Pons (tissue), 1 donor: ENCODE measurements at regions not wholly inside any gene's neighbourhood (a gene's known extent, or its start where the extent isn't known, plus 50 kb on each side); places are given as distances from the start of the nearest gene placed in this dataset.
"Not testable (repeated sequence)": the region's sequence is repeated elsewhere in the genome, so short reads cannot be mapped to it uniquely, and the experiment has no call there.

ENCODE experiments used
- DNase-seq: peaks from one replicate; pipeline ENCODE4 v3.0.0-alpha.2; 2016; ENCODE audit warnings: low spot score

DNA sequence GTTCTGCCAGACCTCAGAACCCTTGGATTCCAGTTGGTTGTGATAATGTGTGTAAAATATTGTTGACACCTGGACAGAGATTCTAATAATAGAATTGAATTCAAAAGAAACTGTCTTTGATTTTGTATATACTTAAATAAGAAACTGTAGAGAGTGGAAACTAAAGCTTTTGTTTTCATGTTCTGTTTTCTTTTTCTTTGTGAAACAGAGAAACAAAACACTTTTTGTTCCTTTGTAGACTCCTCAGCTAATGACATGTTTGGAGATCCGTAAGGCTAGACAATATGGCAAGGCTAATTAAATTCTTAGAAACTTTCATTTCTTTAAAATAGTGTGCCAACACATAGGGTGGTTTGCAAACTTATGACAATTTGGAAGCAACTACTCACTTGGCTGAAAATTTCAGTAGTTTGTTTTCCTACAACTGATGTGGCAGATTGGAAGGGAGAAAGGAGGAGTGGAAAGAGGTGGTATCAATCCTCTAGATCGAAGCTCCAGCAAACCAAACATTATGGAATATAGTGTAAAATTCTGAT is 90.9 kb upstream of the FAT1 start:
- DNase-seq, result no peak

DNA sequence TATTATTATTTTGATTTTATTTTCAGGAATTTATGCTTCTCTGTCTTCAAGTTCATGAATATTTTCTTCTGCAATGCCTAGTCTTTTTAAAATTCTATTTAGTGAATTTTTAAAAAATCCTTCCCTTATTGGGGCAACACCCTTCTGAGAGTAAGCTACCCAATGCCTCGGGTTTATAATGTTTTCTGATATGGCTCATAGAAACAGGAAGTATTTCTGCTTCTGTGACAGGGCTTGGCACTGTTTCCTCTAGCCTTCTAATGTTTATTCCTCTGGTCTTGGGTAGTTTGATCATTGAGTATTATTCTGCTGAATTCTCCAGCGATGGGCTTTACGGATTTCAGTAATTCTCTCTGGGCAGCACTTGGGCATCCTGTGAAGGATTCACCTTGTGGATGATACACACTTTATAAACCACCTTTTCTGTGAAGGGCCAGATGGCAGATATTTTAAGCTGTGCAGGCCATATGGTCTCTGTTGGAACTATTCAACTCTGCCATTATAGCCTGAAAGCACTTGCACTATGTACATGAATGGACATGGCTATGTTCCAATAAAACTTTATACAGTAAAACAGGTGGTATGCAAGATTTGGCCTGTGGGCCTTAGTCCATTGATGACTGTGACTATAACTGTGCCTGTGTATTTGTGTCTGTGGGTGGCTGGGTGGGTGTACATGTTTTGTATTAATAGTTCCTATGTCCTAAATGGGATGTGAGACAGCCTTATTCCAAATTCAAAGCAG is 95.9 kb upstream of the FAT1 start:
- DNase-seq, result peak; percentile 3

DNA sequence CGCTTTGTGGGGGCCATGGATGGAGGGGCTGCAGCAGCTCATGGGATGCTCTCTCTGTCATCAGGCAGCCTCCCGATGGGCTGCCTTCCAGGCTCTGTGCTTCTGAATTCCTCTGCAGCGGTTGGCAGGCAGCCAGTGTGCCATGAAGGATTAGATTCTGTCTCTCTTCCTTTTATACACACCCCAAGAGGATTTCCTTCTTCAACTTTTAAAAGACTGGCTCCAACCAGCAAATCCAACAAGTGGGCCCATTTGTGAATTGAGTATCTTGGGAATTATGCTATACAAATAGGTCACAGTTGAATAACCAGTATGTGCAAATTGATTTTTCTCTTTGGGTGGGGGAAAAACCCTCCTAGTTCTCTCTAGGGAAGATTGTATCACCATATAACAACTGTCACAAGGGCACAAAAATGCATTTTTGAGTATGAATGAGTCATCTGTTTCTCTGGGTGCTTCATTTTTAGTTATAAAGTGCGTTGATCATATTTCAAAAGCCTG is 96.8 kb upstream of the FAT1 start:
- no peak for DNase-seq

DNA sequence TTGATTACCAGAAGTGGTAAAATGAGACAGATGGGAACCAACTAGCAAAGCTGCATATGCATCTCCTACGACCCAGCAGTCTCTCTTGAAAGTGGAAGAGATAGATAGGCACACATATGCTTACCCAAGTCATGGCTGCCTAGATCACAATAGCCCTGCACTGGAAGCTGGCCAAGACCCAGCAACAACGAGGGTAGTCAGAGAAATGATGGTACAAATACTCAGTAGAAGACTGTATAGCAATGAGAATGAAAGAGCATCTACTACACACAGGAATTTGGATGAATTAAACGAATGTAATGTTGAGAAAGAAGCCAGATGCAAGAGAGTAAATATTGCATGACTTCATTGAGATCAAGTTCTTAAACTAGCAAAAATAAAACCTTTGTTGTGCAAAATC is 100.3 kb upstream of the FAT1 start:
- peak; percentile 9 for DNase-seq

DNA sequence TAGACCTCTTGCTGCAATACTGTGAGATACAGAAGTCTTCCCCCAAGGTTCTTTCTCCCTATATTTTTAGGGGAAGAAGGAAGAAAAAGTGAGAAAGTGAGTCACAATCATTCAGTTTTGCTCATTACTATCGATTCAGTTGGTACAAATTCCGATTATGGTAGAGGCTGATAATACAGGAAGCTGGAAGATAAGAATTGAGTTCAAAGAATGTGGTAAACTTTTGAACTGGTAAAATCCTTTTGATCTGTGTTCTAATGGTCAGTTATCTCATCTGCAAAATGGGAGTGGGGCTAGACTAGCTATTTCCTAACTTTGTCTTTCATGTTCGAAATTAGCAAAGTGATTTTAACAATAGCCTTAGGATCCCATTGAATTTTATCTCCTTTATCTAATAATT is 101.4 kb upstream of the FAT1 start:
- no peak for DNase-seq

DNA sequence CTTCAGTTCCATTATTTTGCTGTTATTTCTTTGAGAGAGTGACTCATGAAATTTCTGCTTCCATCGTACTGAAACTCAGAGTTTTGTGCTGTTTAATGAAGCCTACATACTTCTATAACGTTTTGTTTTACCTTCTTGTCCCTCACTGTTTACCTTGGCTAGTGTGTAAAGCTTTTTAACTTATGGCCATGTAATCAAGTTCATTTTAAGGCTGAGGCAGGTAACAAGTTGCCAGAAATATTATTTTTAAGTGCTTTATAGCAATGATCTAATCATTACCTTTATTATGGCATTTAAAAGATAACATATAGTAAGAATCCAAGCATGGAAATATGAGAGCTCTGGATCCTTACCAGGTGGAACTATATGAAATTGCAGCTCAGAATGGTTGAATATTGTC is 102.3 kb upstream of the FAT1 start:
- no peak for DNase-seq

DNA sequence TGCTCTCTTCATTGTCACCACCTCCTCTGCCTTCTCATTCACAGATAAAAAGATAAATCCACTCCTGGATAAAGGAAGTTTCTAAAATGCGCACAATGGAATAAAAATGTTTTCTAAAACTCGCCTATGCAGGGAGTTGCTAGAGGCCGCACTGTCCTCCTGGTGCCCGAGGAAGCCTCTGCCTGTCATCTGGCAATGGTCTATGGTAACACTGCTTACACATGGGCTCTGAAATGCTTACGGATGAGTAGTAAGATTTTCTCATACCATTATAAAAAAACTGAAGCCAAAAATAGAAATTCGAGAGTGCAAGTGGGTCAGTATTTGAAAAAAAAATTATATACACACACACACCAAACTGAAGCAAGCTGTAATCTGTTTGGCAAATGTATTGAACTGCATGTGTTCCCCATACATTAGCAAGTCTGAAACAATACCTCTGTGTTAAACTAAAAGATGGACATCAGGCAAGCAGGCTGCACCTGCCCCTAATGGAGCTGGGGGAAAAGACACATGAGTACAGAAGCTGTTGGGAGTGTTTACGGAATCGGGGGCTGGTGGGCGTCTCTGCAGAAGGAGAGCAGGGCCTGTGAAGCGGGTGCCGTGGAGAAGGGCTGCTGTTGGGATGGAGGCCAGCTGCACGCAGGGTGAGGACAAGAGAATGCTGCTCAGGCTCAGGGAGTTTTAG is 103.3 kb upstream of the FAT1 start:
- no peak for DNase-seq

DNA sequence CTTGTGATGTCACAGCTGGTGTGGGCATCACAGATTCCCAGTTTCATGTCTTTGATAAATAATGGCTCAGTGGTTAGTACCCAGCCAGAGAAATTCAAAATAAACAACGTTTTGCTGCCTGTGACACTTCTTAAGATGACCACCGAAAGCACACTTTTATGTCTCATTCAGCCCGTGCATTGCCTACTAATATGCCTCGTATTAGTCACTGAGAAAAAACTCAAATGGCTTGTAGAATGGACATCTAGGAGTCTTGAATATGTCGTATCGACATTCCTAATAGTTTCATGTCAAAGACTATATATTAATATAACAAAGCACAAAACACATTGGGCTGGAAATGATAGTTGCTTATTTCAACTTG is 103.9 kb upstream of the FAT1 start:
- DNase-seq, result no peak

DNA sequence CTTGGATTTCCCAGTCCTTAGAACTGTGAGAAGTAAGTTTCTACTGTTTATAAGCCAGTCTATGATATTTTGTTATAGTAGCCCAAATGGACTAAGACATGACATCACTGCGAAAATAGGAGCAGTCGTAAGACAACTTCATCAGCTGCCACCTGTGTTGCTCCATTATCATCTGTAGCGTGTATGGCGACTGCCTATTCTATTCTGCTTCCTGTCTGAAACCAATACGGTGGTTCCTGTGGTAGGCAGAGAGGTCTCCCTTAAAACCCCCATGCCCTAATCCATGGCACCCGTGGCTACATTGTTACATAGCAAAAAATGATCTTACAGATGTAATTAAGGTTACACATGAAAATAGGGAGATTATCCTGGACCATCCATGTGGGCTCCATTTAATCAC is 105.4 kb upstream of the FAT1 start:
- no peak for DNase-seq

DNA sequence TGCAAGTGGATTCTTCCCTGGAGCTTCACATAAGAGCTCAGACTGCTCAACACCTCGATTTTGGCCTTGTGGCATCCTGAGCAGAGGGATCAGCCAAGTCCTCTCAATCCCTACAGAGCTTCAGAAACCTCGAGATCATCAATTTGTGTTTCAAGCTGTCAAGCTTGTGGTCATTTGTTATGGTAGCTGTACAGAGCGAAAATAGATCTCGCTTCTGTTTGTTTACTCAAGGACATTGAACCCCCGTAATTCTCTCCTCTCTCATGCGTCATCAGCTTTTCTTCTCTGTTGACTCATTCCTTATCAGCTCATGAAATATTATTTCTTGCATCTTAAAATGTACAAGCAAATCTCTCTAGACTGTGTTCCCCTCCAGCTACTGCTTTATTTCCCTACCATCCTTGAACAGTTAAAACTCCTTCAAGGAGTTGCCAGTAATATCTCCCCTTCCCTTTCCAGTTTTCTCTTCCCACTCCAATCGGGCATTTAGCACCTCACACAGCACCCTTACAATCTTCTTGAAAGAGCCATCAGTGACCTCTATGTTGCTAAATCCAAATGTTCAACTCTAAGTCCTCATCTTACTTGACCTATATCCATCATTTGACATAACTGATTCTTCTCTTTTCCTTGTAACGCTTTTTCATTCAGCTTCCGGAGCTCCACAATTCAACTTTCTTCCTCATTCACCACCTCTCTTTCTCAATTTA is 106.2 kb upstream of the FAT1 start:
- DNase-seq, result no peak

DNA sequence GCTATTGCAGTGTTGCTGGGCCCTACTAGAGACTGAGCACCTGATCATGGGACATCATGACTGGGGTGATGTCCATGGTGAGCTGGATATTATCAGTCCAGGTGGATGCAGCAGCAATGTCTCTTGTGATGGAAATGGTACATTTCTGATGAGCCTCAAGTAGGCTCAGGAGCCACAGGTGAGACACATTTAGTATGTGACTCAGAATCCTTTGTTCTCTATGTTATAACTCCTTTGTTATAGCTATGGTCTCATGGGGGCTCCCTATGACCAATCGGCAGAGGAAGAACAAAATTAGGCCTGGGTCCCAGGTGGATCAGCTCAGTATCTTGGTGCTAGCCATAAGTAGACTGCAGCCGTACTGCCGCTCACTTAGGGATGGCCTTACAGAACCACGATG is 107.9 kb upstream of the FAT1 start:
- DNase-seq, result no peak

DNA sequence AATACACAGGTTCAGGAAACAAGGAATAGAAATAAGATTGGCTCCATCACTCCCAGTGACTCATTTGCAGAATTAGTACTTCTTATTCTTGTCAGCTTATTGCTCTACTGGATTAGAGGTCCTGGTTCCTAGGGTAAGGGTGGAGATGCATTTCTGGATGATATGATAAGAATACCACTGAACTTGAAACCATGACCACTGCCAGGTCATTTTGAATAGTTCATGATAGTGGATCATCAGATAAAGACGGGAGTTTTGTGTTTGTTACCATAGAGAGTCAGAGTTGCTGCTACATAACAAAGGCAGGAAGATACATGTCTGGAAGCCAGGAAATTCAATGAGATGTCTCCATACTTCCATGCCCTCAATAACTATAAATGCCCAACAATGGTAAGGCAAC is 109.2 kb upstream of the FAT1 start:
- no peak for DNase-seq

DNA sequence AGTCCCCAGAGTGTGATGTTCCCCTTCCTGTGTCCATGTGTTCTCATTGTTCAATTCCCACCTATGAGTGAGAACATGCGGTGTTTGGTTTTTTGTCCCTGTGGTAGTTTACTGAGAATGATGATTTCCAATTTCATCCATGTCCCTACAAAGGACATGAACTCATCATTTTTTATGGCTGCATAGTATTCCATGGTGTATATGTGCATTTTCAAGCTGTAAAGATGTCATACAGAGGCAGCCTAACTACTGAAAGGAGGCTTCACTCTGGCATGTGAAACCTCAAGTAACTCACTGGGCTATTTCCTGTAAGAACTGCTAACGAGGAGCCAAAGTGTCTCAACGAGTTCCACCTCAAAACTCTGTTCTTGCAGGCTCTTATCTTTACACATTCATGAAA is 113.8 kb upstream of the FAT1 start:
- DNase-seq, result not testable (repeated sequence)

DNA sequence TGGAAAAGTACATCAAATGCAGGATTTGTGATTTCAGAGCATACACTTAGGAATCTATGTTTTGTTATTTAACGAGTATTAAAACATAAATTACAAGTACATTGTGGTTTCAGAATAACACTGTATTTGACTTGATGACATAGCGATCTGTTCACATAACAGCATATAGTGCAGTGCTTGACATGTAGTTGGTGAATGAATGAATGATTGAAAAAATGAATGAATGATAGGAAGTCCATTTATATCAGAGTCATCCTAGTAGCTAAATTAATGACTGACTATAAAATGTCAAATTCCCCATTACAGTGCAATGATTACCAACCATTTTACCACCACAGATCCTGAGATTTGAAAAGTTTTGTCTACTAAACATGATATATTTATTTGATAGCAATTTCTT is 114.6 kb upstream of the FAT1 start:
- no peak for DNase-seq

DNA sequence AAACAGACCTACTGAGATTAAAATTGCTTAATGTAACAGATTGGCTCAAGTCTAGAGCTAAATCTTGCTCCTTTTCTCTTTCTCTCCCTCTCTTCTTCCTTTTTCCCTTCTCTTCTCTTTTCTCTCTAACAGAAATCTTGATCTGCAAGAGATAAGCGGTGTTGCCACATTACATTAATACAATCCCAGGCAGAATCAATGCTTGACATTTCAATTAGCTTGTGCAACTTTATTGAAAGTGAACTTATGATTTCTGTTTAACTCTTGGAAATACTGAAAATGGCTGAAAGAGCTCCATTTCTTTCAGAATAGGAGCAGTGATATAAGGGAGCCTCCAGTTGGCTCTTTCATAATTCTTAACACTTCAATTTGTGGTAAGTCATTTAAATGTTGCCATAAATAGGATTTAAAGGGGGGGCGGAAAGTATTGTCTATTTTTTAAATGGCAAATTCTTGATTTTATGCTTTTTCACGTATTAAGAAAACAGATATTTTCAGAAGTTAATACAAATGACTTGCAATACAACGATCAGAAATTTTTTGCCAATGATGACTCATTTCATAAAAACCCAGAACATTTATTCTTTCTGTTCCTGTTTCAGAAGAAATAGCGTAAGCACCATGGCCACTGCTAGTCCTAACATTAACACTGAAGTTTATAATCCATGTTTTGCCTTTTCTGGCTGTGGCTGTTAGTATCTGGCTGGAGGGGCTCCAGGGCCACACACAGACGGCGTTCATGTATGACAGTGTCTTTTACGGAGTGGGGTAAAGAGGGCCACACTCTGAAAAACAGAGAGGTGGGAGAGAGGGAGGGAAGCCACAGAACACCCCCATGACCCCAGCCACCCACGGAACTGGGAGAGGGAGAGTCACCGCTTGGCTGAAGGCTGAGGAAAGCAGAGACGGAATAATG is 115.7 kb upstream of the FAT1 start:
- DNase-seq, result no peak

DNA sequence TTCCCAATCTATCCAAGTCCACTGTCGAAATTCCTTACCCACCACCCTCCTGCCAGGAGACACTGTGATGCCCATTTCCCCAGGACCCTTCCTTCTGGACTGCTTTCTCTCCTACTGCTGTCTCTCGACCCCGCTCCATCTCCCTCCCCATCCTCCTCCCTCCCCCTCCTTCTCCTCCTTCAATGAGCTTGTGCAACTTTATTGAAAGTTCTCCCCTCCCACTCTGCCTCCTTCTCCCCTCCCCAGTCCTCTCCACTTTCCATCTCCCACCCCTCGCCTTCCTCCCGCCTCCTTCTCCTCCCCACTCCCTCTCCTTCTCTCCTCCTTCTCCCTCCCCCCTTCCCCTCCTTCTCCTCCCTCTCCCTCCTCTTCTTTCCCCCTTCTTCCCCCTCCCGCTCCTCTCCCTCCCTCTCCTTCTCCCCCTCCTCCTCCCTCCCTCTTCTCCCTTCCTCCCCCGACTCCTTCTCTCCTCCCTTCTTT is 116.6 kb upstream of the FAT1 start:
- no peak for DNase-seq

DNA sequence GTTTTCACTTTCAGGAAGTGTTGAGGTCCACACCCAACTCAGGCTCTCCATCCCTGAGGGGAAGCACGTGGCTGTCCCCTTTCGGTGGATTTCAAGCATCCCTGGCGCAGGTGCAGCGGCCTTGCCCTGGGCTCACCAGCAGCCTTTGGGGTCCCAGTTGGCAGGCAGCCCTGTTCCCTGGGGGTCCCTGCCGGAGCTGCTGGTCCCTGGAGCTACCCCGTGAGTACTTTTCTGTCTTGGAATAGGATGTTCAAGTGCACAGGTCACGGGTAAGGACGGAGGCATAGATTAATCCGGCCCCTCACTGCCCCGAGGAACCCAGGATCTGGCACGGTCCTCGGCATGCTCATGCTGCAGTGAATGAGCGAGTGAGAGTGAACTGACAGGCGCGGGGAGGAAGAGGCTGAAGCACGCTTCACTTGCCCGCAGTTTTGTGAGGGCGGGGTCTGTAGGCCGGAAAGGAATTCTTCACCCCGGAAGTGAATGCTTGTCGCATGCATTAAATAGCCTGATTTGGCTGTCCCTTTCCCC is 117.2 kb upstream of the FAT1 start:
- DNase-seq, result no peak

DNA sequence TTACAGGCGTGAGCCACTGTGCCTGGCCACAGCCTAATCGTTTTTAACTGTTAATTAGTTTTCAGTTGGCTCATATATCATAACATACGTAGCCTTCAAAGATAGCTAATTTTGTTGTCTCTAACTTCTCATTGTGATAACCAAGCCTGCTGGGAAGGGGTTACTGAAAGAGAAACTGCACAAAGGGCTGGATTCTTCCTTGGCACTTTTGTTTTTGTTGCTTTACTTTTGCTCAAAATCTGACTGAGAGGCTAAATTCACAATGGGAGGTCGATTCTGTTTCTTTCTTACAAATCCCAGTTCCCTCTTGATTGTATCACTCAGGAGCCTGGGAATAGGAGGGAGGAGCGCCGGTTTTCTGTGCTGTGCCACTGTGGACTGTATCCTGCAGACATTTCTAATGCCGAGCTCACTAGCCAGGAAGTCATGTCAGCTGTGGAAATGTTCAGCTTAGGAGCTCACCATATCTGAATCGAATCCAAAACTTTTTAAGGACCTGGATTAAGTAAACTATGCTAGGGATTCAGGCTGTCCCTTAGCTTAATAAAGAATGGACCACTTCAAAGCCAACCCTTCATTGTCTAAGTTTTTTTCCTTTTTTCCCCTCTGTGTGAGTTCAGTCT is 120.5 kb upstream of the FAT1 start:
- peak; percentile 9 for DNase-seq

DNA sequence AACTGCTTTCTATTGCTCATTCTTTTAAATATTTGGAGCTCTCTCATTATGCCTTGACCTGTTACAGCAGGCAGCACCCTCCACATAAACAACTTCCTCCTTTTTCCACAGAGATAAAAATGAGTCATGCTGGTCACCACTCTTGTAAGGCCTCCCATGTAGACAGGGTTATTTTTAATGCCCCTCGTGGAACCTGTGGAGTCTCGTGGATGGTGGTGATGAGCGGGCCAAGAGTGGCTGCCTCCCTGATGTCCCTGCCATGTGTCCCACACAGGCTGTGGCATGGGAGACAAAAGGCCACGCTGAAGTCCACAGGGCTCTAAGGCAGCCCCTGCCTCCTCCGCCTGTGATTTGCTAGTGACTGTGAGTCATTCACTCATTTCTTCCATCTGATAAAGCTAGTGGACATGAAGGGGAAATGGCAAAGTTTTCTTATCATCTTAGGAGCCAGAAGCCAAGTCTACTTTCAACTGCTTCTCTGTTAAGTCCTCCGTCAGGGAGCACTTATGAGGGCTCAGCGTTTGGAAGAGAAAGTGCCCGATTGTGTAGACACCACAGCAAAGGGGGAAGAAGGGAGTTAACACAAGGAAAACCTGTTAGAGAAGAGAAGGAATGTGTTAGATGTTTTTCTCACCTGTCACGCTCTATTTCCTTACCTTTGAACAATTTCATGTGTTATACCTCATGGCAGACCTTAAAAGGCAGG is 121.6 kb upstream of the FAT1 start:
- no peak for DNase-seq

DNA sequence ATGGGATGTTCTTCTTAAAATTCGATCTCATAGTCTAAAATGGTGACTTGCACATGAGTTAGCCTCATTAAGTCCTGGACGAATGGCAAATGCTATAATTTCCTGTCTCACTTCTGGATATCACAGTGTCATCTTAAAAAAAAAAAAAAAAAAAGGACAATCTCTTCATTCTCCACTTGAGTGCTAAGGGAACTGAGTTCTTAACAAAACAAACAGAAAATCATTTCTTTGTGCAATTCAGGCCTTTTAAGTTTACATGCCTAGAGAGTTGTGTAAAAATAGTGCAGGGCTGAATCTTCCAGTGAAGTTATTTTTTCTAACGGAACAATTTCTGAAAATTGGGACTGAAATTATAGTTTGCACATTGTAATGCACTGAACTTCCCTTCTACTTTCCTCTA is 122.8 kb upstream of the FAT1 start:
- DNase-seq, result no peak
